Loucy (cell line): ENCODE measurements at regions not wholly inside any gene's neighbourhood (a gene's known extent, or its start where the extent isn't known, plus 50 kb on each side); places are given as distances from the start of the nearest gene placed in this dataset.
A peak's percentile ranks its signal among the peaks of the same experiment; 100 is the strongest.

Experiments
- H2AFZ ChIP-seq: fragments of 200-600 bp; sonication (generic); 2 replicates; pipeline ENCODE4 v1.6.0; 2016; ENCODE audit warnings: antibody characterized with exemption, mild to moderate bottlenecking, low read length, moderate library complexity
- H3F3A ChIP-seq: fragments of 200-600 bp; 2 replicates; pipeline ENCODE4 v1.6.0; 2016; ENCODE audit warnings: antibody characterized with exemption, low read depth, mild to moderate bottlenecking
- H3K27me3 ChIP-seq: fragments of 200-600 bp; sonication (generic); 2 replicates; pipeline ENCODE4 v1.6.1; 2014; ENCODE audit warnings: low read length, mild to moderate bottlenecking; ENCODE audit not compliant: insufficient read depth, poor library complexity, severe bottlenecking
- H3K36me3 ChIP-seq: fragments of 200-600 bp; sonication (generic); 2 replicates; pipeline ENCODE4 v1.6.1; 2016; ENCODE audit warnings: low read length; ENCODE audit not compliant: insufficient read depth
- H3K4me1 ChIP-seq: fragments of 200-600 bp; sonication (generic); 2 replicates; pipeline ENCODE4 v1.5.1; 2014; ENCODE audit warnings: low read length, mild to moderate bottlenecking; ENCODE audit not compliant: insufficient read depth, poor library complexity, severe bottlenecking
- H3K4me2 ChIP-seq: fragments of 200-600 bp; sonication (generic); 2 replicates; pipeline ENCODE4 v1.6.0; 2014; ENCODE audit warnings: antibody characterized with exemption, low read length, low read depth, mild to moderate bottlenecking; ENCODE audit not compliant: poor library complexity, severe bottlenecking
- H3K4me3 ChIP-seq: fragments of 200-600 bp; sonication (generic); 2 replicates; pipeline ENCODE4 v1.5.1; 2014; ENCODE audit warnings: low read length, mild to moderate bottlenecking, mixed read lengths; ENCODE audit not compliant: poor library complexity, severe bottlenecking
- H3K79me2 ChIP-seq: fragments of 200-600 bp; sonication (generic); 2 replicates; pipeline ENCODE4 v1.6.1; 2014; ENCODE audit warnings: low read length; ENCODE audit not compliant: insufficient read depth
- H3K9ac ChIP-seq: fragments of 200-600 bp; sonication (generic); 2 replicates; pipeline ENCODE4 v1.6.0; 2014; ENCODE audit warnings: mild to moderate bottlenecking, low read depth, low read length, moderate library complexity; ENCODE audit not compliant: poor library complexity, severe bottlenecking
- H3K9me2 ChIP-seq: fragments of 200-600 bp; sonication (generic); replicated peaks from 2 replicates; pipeline ENCODE4 v1.6.1; 2016; ENCODE audit warnings: low read depth, low read length, mixed read lengths
- H3K9me3 ChIP-seq: fragments of 200-600 bp; sonication (generic); 2 replicates; pipeline ENCODE4 v1.6.1; 2014; ENCODE audit warnings: mild to moderate bottlenecking, antibody characterized with exemption, low read length, low read depth; ENCODE audit not compliant: insufficient read depth
- H4K20me1 ChIP-seq: fragments of 200-600 bp; sonication (generic); 2 replicates; pipeline ENCODE4 v1.6.0; 2014; ENCODE audit warnings: antibody characterized with exemption, low read length, mild to moderate bottlenecking; ENCODE audit not compliant: insufficient read depth, poor library complexity, severe bottlenecking
- CTCF ChIP-seq: fragments of 200-600 bp; sonication (generic); conservative IDR thresholded peaks from 2 replicates; pipeline ENCODE4 v1.5.1; 2014; ENCODE audit warnings: mild to moderate bottlenecking, antibody characterized with exemption, low read length
- EZH2phosphoT487 ChIP-seq: fragments of 200-600 bp; IDR thresholded peaks from 2 replicates; pipeline ENCODE4 v1.6.1; 2018; ENCODE audit warnings: antibody characterized with exemption, mild to moderate bottlenecking, moderate library complexity, borderline replicate concordance

- H3K4me3 ChIP-seq = no peak overlapping the region
- H3F3A ChIP-seq = no peaks in the 10 kb centered on the region
- no peak overlapping the region for H3K9ac ChIP-seq
- no peaks in the 10 kb centered on the region for H4K20me1 ChIP-seq
- no peaks in the 10 kb centered on the region for H3K79me2 ChIP-seq
- no peaks in the 10 kb centered on the region for H3K9me3 ChIP-seq
- no peaks in the 10 kb centered on the region for H3K9me2 ChIP-seq
- H3K36me3 ChIP-seq = no peaks in the 10 kb centered on the region; the same call in 1 of the 2 replicates
- H3K27me3 ChIP-seq = no peaks in the 10 kb centered on the region
- H2AFZ ChIP-seq = no peak overlapping the region
- peak overlapping the region; percentile 3 for H3K4me2 ChIP-seq
- H3K4me1 ChIP-seq = peaks cover 16% of the 10 kb centered on the region
- TF ChIP-seq EZH2phosphoT487 (no peak), CTCF (no peak)
These were observed 67.4 kb upstream of the CLCN4 start for GRCh38 chrX:10089378-10089795.

- no peak overlapping the region for H3K9ac ChIP-seq
- H3F3A ChIP-seq = no peaks in the 10 kb centered on the region
- no peak overlapping the region for H3K4me2 ChIP-seq
- H3K9me3 ChIP-seq = no peaks in the 10 kb centered on the region
- H3K4me1 ChIP-seq = peaks cover 11% of the 10 kb centered on the region
- H3K36me3 ChIP-seq = no peaks in the 10 kb centered on the region; the same call in 1 of the 2 replicates
- TF ChIP-seq EZH2phosphoT487 (no peak), CTCF (no peak)
- H3K27me3 ChIP-seq = no peaks in the 10 kb centered on the region
- H3K4me3 ChIP-seq = no peak overlapping the region
- no peak overlapping the region for H2AFZ ChIP-seq
- H3K9me2 ChIP-seq = no peaks in the 10 kb centered on the region
- H3K79me2 ChIP-seq = no peaks in the 10 kb centered on the region
- H4K20me1 ChIP-seq = no peaks in the 10 kb centered on the region
These were observed 66.5 kb upstream of the CLCN4 start for GRCh38 chrX:10090319-10090718.

GRCh38 chrX:10095246-10095645 lies 61.5 kb upstream of the CLCN4 start:
- Histone ChIP-seq H2AFZ (no peak overlapping the region), H3K9me2 (no peaks in the 10 kb centered on the region), H3K36me3 (no peaks in the 10 kb centered on the region; the same call in 1 of the 2 replicates), H3K4me1 (no peaks in the 10 kb centered on the region), H3K4me3 (no peak overlapping the region), H3K27me3 (no peaks in the 10 kb centered on the region), H3F3A (no peaks in the 10 kb centered on the region), H3K4me2 (no peak overlapping the region), H3K9me3 (no peaks in the 10 kb centered on the region), H3K79me2 (no peaks in the 10 kb centered on the region), H3K9ac (no peak overlapping the region), H4K20me1 (no peaks in the 10 kb centered on the region)
- TF ChIP-seq CTCF = no peak
- TF ChIP-seq EZH2phosphoT487 = no peak
